ENCODE measurements at regions not wholly inside any gene's neighbourhood (a gene's known extent, or its start where the extent isn't known, plus 50 kb on each side); places are given as distances from the start of the nearest gene placed in this dataset.

- TF ChIP-seq RFX5 (IDR thresholded peaks at IDR 0.05; ENCODE audit: borderline replicate concordance, low read depth, low read length) (no peak), MAX (IDR thresholded peaks at IDR 0.05) (no peak), EP300 (IDR thresholded peaks at IDR 0.05; ENCODE audit: borderline replicate concordance in 1 of 2, low read depth in 2 of 2, low read length in 2 of 2) (no peak), EZH2 (IDR thresholded peaks at IDR 0.05; ENCODE audit: low read depth, low read length, severe bottlenecking) (no peak)
These were observed 350.3 kb downstream of the ZIC3 start for GRCh38 chrX:137916090-137916746.
